HL-60 (cell line): ENCODE measurements at regions not wholly inside any gene's neighbourhood (a gene's known extent, or its start where the extent isn't known, plus 50 kb on each side); places are given as distances from the start of the nearest gene placed in this dataset.
A peak's percentile ranks its signal among the peaks of the same experiment; 100 is the strongest.

Experiments
- DNase-seq, 2 experiments: peaks; one replicate each; pipeline ENCODE4 v3.0.0-alpha.2; 2010 to 2020; ENCODE audit warnings: low read depth in 1 of 2, low spot score in 1 of 2
- H3K27ac ChIP-seq: fragments of 250-450 bp; sonication (Bioruptor Pico); replicated peaks from 2 replicates; pipeline ENCODE4 v1.5.1; 2020; ENCODE audit warnings: mild to moderate bottlenecking, moderate library complexity
- H3K27me3 ChIP-seq: fragments of 250-450 bp; sonication (Bioruptor Pico); 2 replicates; pipeline ENCODE4 v1.5.1; 2021; ENCODE audit warnings: mild to moderate bottlenecking, moderate library complexity; ENCODE audit not compliant: insufficient read depth, poor library complexity, severe bottlenecking
- H3K4me3 ChIP-seq: replicated peaks from 2 replicates; pipeline ENCODE4 v1.5.1; 2011; ENCODE audit warnings: mild to moderate bottlenecking, control low read depth, low read length; ENCODE audit not compliant: insufficient read depth
- GABPA ChIP-seq: IDR thresholded peaks from 2 replicates; pipeline ENCODE4 v1.6.1; 2012; ENCODE audit warnings: low read depth
- POLR2AphosphoS5 ChIP-seq: IDR thresholded peaks from 2 replicates; pipeline ENCODE4 v1.6.1; 2012; ENCODE audit warnings: low read depth
- REST ChIP-seq: IDR thresholded peaks from 2 replicates; pipeline ENCODE4 v1.6.1; 2012; ENCODE audit warnings: low read depth; ENCODE audit not compliant: insufficient replicate concordance
- SPI1 ChIP-seq: IDR thresholded peaks from 2 replicates; pipeline ENCODE4 v1.6.1; 2012; ENCODE audit warnings: low read depth, mild to moderate bottlenecking, borderline replicate concordance
- TF ChIP-seq, protein P1 (sequence below): IDR thresholded peaks from one replicate; pipeline ENCODE4 v1.5.1; 2011; ENCODE audit warnings: low read length, control low read depth, inconsistent platforms; ENCODE audit not compliant: insufficient read depth

GRCh38 chr13:97077341-97077740, 83.1 kb upstream of the OXGR1 start:
- Histone ChIP-seq H3K27me3 (no peaks in the 10 kb centered on the region), H3K27ac (peak overlapping the region; percentile 71), H3K4me3 (peak overlapping the region; percentile 7)
- TF ChIP-seq GABPA (no peak), REST (no peak), SPI1 (no peak), POLR2AphosphoS5 (no peak)
- TF ChIP-seq, protein P1, sequence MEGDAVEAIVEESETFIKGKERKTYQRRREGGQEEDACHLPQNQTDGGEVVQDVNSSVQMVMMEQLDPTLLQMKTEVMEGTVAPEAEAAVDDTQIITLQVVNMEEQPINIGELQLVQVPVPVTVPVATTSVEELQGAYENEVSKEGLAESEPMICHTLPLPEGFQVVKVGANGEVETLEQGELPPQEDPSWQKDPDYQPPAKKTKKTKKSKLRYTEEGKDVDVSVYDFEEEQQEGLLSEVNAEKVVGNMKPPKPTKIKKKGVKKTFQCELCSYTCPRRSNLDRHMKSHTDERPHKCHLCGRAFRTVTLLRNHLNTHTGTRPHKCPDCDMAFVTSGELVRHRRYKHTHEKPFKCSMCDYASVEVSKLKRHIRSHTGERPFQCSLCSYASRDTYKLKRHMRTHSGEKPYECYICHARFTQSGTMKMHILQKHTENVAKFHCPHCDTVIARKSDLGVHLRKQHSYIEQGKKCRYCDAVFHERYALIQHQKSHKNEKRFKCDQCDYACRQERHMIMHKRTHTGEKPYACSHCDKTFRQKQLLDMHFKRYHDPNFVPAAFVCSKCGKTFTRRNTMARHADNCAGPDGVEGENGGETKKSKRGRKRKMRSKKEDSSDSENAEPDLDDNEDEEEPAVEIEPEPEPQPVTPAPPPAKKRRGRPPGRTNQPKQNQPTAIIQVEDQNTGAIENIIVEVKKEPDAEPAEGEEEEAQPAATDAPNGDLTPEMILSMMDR = no peak
- no peak for DNase-seq

DNA sequence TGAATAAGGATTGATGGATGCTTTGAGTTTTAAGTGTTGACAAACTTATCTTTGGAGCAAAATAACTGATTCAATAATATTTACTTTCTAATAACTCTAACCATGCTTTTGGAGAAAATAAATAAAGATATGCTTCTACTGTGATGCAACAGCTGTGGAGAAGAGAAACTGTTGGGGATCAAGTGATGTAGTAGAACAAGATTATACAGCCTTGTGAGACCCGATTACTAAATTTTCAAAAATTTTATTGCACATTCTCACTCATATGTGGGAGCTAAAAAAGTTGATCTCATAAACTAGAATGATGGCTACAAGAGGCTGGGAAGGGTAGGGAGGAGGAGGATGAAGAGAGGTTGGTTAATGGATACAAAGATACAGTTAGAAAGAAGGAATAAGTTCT, 85.5 kb upstream of the OXGR1 start:
- Histone ChIP-seq H3K27me3 (no peaks in the 10 kb centered on the region), H3K4me3 (no peak overlapping the region), H3K27ac (no peak overlapping the region)
- no peak for DNase-seq
- TF ChIP-seq GABPA = no peak
- no peak for TF ChIP-seq POLR2AphosphoS5
- TF ChIP-seq, protein P1 = no peak
- no peak for TF ChIP-seq SPI1
- TF ChIP-seq REST = no peak

GRCh38 chr13:97082461-97083207, 88.4 kb upstream of the OXGR1 start:
- no peak for TF ChIP-seq POLR2AphosphoS5
- TF ChIP-seq, protein P1 = no peak
- no peak for TF ChIP-seq SPI1
- no peak for TF ChIP-seq GABPA
- no peak for TF ChIP-seq REST
- H3K27me3 ChIP-seq = no peaks in the 10 kb centered on the region
- no peak for DNase-seq

More at GRCh38 chr13:97082461-97083207, 88.4 kb upstream of the OXGR1 start:
- Histone ChIP-seq H3K4me3 (no peak overlapping the region), H3K27ac (no peak overlapping the region)
